Duodenal mucosa (tissue), 2 donors: ENCODE measurements at regions not wholly inside any gene's neighbourhood (a gene's known extent, or its start where the extent isn't known, plus 50 kb on each side); places are given as distances from the start of the nearest gene placed in this dataset.

Experiments
- H3K27ac ChIP-seq: one replicate; pipeline ENCODE4 v1.7.0; 2013; ENCODE audit warnings: low read depth, low read length
- H3K27me3 ChIP-seq, 2 donors: one replicate each; pipeline ENCODE4 v1.7.0; 2013; ENCODE audit warnings: low read length in 2 of 2, control low read depth in 1 of 2; ENCODE audit not compliant: insufficient read depth in 2 of 2, control insufficient read depth in 1 of 2
- H3K36me3 ChIP-seq, 2 donors: one replicate each; pipeline ENCODE4 v1.7.0; 2013; ENCODE audit warnings: low read length in 2 of 2, control low read depth in 1 of 2; ENCODE audit not compliant: insufficient read depth in 2 of 2, control insufficient read depth in 1 of 2
- H3K4me1 ChIP-seq, 2 donors: one replicate each; pipeline ENCODE4 v1.7.0; 2013; ENCODE audit warnings: low read length in 2 of 2, control low read depth in 1 of 2; ENCODE audit not compliant: insufficient read depth in 2 of 2, control insufficient read depth in 1 of 2
- H3K4me3 ChIP-seq, 2 donors: one replicate each; pipeline ENCODE4 v1.7.0; 2013; ENCODE audit warnings: low read length in 2 of 2, low read depth in 1 of 2
- H3K9ac ChIP-seq, 2 donors: one replicate each; pipeline ENCODE4 v1.7.0; 2013; ENCODE audit warnings: low read length in 2 of 2, low read depth in 1 of 2
- H3K9me3 ChIP-seq, 2 donors: one replicate each; pipeline ENCODE4 v1.7.0; 2013; ENCODE audit warnings: low read length in 2 of 2, control low read depth in 1 of 2; ENCODE audit not compliant: control insufficient read depth in 1 of 2

DNA sequence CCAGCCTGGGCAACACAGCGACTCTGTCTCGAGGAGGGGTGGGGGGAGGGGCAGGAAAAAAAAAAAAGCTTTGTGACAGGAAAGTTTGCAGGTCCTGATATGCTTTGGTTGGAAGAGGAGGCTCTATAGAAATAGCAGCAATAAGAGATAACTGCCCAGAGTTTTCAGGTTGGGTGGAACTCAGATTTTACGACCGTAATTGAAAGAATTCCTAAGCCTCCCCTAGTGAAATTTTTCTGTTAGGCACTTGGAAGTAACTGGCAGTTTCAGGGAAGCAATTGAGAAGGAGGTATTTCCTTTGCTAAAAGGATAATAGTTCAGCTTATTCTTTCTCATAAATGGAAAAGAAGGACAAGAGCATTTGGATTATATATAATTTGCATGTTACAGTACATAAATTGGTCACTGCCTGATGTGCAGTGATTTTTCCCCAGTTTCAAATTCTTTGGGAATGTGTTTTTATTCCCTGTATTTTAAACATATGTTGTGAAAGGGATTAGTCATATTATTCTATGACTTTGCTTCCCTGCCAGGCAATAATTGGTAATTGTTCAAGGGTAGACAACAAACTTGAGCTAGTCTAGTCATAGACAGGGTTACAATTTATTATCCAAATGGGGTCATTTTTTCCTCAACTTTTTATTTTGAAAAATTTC lies 452.8 kb downstream of the AEBP2 start:
- H3K9ac ChIP-seq: no peak overlapping the region
- no peaks in the 10 kb centered on the region for H3K36me3 ChIP-seq
- H3K4me1 ChIP-seq: peaks cover 3 to 4% of the 10 kb centered on the region in 2 donors
- no peak overlapping the region for H3K4me3 ChIP-seq
- no peak overlapping the region for H3K27ac ChIP-seq
- no peaks in the 10 kb centered on the region for H3K9me3 ChIP-seq
- H3K27me3 ChIP-seq: no peaks in the 10 kb centered on the region

DNA sequence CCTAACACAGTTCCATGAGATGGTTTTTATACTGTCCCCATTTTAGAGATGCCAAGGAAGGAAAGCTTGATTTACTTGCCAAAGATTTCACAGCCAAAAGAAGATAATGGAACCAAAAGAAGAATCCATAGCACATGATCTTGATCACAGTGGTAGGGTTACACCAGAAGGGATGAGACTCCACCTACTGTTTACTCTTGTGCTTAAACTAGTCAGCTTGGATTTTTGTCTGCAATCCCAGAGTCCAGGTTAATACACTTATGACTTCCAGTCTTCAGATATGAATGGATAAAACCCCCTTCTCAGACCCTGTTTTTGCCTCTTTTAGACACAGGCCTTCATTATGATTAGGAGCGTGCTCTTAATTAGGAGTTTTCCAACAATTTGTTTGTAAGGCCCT lies 454.2 kb downstream of the AEBP2 start:
- peaks cover 0 to 10% of the 10 kb centered on the region in 2 donors for H3K4me1 ChIP-seq
- H3K36me3 ChIP-seq: no peaks in the 10 kb centered on the region
- no peak overlapping the region for H3K9ac ChIP-seq
- H3K4me3 ChIP-seq: no peak overlapping the region
- H3K27me3 ChIP-seq: no peaks in the 10 kb centered on the region
- H3K9me3 ChIP-seq: no peaks in the 10 kb centered on the region
- H3K27ac ChIP-seq: no peak overlapping the region

DNA sequence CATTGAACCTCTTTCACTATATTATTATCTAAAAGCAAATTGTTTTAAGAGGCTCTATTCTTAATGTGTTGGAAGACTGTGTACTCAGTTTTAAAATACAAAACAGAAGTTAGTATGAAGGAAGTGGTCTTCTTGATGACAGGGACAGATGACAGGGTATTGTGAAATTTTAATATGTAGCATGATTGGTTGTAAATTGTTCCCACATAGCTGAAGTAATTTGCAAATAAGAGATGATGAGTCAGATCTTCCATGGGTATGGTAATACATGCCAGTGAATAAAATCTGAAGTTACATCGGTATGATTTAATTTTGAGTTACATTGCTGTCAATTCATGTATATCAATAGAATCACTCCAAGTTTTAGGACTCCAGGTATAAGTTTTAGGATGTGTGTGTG lies 454.8 kb downstream of the AEBP2 start:
- no peaks in the 10 kb centered on the region for H3K36me3 ChIP-seq
- no peaks in the 10 kb centered on the region for H3K27me3 ChIP-seq
- peaks cover 0 to 10% of the 10 kb centered on the region in 2 donors for H3K4me1 ChIP-seq
- H3K9me3 ChIP-seq: no peaks in the 10 kb centered on the region
- no peak overlapping the region for H3K9ac ChIP-seq
- H3K4me3 ChIP-seq: no peak overlapping the region
- H3K27ac ChIP-seq: no peak overlapping the region

DNA sequence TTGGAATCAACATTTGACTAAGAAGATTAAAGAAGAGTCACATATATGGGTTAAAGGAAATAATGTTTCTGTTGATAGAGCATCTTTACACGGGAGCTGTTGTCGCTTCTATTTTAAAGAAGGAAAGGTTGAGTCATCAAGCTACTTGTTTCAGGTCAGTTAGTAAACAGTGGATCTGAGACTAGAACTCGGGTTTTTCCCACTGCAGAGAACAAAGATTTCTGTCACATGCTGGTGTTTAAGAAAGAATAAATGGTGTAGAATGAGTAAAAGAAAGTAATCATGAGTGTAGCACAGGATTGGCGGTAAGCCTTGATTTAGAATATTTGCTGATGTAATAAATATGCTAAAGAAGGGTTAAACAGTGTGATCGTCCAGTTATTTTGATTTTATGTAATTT lies 455.5 kb downstream of the AEBP2 start:
- Histone ChIP-seq H3K9me3 (no peaks in the 10 kb centered on the region), H3K4me3 (no peak overlapping the region), H3K36me3 (no peaks in the 10 kb centered on the region), H3K27me3 (no peaks in the 10 kb centered on the region), H3K9ac (no peak overlapping the region), H3K27ac (no peak overlapping the region), H3K4me1 (peaks cover 0 to 10% of the 10 kb centered on the region in 2 donors)

DNA sequence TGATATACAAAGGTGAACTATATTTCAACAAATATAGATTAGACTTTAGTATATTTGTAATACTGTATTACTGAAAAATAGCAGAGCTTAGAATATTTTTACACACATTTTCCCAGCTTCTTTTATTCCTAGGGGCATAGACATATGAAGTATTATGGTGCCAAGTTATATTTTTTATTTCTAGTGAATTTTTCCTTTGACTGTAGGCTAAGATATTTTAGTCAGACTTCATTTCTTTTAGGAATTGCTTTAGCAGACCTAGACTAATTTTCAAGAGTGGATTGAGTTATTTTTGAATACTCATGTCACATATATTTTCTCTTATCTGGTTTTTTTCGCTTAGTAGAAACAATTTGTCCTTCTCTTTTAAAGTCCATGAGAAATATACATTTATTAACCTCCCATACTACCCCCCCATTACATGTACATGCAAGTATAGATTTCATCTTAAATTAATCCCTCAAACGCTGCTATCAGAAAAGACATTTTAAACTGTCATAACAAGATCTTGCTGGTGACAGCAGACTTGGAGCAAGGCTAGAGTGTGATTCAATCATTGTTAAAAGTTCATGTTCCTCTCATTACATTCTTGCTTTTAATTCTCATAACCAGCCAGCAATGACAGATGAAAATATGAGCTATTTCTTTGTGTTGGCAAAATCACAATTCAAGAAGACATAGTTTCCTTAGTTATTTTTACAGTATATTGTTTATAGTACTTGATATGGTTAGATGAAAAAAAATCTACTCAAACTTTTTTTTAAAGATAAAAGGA lies 456.1 kb downstream of the AEBP2 start:
- Histone ChIP-seq H3K9me3 (no peaks in the 10 kb centered on the region), H3K36me3 (no peaks in the 10 kb centered on the region), H3K4me1 (peaks cover 0 to 10% of the 10 kb centered on the region in 2 donors), H3K4me3 (no peak overlapping the region), H3K27ac (no peak overlapping the region), H3K27me3 (no peaks in the 10 kb centered on the region), H3K9ac (no peak overlapping the region)

DNA sequence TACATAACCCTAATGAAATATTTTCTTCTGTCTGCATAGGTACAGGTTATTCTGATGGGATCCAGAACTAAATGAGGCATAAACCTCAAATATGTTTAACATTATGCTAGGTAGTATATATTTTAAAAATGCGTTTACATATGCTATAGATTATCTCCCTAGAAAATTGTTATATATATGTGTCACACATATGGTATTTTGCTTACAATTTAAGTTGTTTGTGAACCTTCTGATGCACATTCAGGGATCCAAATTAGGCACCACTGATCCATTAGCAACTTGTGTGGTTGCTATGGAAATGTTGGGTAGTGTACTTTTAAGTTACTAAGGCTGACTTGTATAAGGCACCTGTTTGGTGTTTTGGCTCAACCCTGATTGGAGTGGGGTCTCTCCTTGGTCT lies 456.7 kb downstream of the AEBP2 start:
- Histone ChIP-seq H3K9me3 (no peaks in the 10 kb centered on the region), H3K27me3 (no peaks in the 10 kb centered on the region), H3K4me1 (peaks cover 0 to 10% of the 10 kb centered on the region in 2 donors), H3K4me3 (no peak overlapping the region), H3K36me3 (no peaks in the 10 kb centered on the region), H3K9ac (no peak overlapping the region), H3K27ac (no peak overlapping the region)

DNA sequence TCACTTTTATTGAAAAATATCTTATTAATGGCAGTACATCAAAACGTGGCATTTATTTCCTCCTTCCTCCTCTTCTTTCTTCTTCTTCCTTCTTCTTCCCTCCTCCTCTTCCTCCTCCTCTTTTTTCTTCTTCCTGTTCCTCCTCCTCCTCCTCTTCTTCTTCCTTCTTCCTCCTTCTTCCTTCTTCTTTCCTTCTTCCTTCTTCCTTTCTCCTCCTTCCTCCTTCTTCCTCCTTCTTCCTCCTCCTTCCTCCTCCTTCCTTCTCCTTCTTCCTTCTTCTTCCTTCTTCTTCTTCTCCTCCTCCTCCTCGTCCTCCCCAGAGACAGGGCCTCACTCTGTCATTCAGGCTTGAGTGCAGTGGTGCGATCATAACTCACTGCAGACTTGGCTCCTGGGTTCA lies 457.2 kb downstream of the AEBP2 start:
- Histone ChIP-seq H3K36me3 (no peaks in the 10 kb centered on the region), H3K9me3 (no peaks in the 10 kb centered on the region), H3K27me3 (no peaks in the 10 kb centered on the region), H3K4me1 (peaks cover 0 to 10% of the 10 kb centered on the region in 2 donors), H3K9ac (no peak overlapping the region), H3K27ac (no peak overlapping the region), H3K4me3 (no peak overlapping the region)

DNA sequence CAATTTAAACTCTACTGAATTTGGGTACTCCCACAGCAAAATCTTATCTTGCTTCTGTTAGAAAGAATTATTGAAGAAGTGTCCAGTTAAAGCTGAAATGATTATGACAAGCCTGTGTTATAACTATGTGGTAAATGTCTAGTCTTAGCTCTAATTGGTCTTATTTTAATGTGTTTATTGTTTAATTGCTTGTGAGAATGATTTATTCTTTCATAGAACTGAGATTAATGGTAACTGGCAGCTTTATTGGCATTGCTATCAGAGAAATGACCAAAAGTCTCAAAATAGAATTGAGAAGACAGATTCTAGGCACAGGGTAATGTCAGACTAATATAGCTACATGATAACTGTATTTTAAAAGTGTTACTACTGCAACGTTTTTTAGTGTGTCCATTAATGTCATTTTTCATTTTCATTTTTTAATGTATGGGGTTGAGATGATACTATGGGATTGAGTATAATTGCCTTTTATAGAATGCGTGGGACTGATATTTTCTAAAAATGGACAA lies 458.7 kb downstream of the AEBP2 start:
- peaks cover 0 to 10% of the 10 kb centered on the region in 2 donors for H3K4me1 ChIP-seq

DNA sequence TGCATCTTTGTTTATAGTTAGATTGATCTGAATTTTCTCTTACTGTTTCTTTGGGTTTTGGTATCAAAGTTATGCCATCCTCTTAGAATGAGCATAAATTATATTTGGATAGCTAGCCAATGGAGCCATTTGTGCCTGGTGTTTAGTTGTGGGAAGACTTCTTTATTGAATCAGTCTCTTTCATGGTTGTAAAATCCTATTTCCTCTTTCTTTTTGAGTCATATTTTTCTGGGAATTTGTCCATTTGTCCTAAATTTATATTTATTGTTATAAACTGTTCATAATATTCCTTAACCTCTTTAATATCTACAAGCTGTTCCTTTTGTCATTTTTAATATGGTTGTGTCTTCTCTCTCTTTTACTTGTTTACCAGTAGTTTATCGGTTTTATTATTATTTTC lies 462.5 kb downstream of the AEBP2 start:
- H3K9me3 ChIP-seq: no peaks in the 10 kb centered on the region
- no peaks in the 10 kb centered on the region for H3K36me3 ChIP-seq
- H3K27ac ChIP-seq: no peak overlapping the region
- no peaks in the 10 kb centered on the region for H3K27me3 ChIP-seq
- peaks cover 0 to 10% of the 10 kb centered on the region in 2 donors for H3K4me1 ChIP-seq
- no peak overlapping the region for H3K4me3 ChIP-seq
- H3K9ac ChIP-seq: no peak overlapping the region

More for the DNA sequence above, 458.7 kb downstream of the AEBP2 start:
- Histone ChIP-seq H3K4me3 (no peak overlapping the region), H3K9me3 (no peaks in the 10 kb centered on the region), H3K27ac (no peak overlapping the region), H3K9ac (no peak overlapping the region), H3K36me3 (no peaks in the 10 kb centered on the region), H3K27me3 (no peaks in the 10 kb centered on the region)

DNA sequence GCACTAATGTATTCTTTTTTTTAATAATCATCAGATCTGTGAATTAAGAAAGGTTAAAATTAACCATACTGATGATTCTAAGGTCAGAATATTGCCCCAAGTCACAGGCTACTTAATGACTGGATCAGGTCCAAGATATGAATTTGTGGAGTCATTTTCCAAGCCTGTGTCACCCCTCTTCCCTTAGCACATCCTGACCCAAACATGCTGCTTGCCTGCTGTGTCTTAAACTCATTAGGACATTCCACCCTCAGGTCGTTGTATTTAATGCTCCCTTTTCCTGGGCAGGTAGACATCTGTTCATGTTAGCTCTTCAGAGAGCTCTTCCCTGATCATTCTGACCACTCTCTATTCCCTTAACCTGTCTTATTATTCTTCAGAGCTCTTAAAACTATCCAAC lies 463.5 kb upstream of the PDE3A start:
- Histone ChIP-seq H3K9me3 (no peaks in the 10 kb centered on the region), H3K9ac (no peak overlapping the region), H3K27ac (no peak overlapping the region), H3K4me1 (no peaks in the 10 kb centered on the region), H3K36me3 (no peaks in the 10 kb centered on the region), H3K4me3 (no peak overlapping the region), H3K27me3 (no peaks in the 10 kb centered on the region)
